A673 (cell line): ENCODE measurements at regions not wholly inside any gene's neighbourhood (a gene's known extent, or its start where the extent isn't known, plus 50 kb on each side); places are given as distances from the start of the nearest gene placed in this dataset.

Experiments used
- BruUV-seq: library from RNA; stranded (reverse); fragments of 400-500 nt; replicated peaks from 2 replicates; lab custom pipeline; 2021; lab: Mats Ljungman, UMichigan
- CTCF ChIA-PET: fragments of 300-600 bp; sonication (Branson Sonifier 250); formaldehyde crosslinking; loops from one replicate; lab custom pipeline; 2022; ENCODE audit warnings: antibody characterized with exemption; lab: Charles Lee
- POLR2A ChIA-PET: fragments of 300-600 bp; sonication (Branson Sonifier 250); formaldehyde crosslinking; loops from one replicate; lab custom pipeline; 2022; ENCODE audit warnings: antibody characterized with exemption; ENCODE audit not compliant: low non-redundant PET; lab: Charles Lee
- DNase-seq: peaks from one replicate; pipeline ENCODE4 v3.0.0-alpha.2; 2015; ENCODE audit warnings: low spot score
- H3K27ac ChIP-seq: fragments of 200-600 bp; sonication (generic); 2 replicates; pipeline ENCODE4 v1.5.1; 2016; ENCODE audit warnings: mixed run types, low read depth, mild to moderate bottlenecking, mixed read lengths, antibody characterized with exemption, low read length; ENCODE audit not compliant: poor library complexity, severe bottlenecking
- H3K27me3 ChIP-seq: fragments of 200-600 bp; sonication (generic); replicated peaks from 2 replicates; pipeline ENCODE4 v1.6.1; 2017; ENCODE audit warnings: mixed run types, low read depth, mild to moderate bottlenecking, mixed read lengths, antibody characterized with exemption, low read length; ENCODE audit not compliant: insufficient read depth, poor library complexity
- H3K36me3 ChIP-seq: fragments of 200-600 bp; sonication (generic); 2 replicates; pipeline ENCODE4 v1.6.1; 2016; ENCODE audit warnings: mixed run types, mild to moderate bottlenecking, mixed read lengths, antibody characterized with exemption, low read length; ENCODE audit not compliant: insufficient read depth, poor library complexity, severe bottlenecking
- H3K4me1 ChIP-seq: fragments of 200-600 bp; sonication (generic); 2 replicates; pipeline ENCODE4 v1.6.1; 2017; ENCODE audit warnings: mixed run types, mild to moderate bottlenecking, mixed read lengths, antibody characterized with exemption, low read length; ENCODE audit not compliant: insufficient read depth, poor library complexity, severe bottlenecking
- H3K4me3 ChIP-seq: fragments of 200-600 bp; sonication (generic); 2 replicates; pipeline ENCODE4 v1.5.1; 2016; ENCODE audit warnings: low read depth, mixed run types, mild to moderate bottlenecking, mixed read lengths, low read length; ENCODE audit not compliant: poor library complexity, severe bottlenecking
- H3K9me3 ChIP-seq: fragments of 200-600 bp; sonication (generic); 2 replicates; pipeline ENCODE4 v1.6.1; 2016; ENCODE audit warnings: mixed run types, low read depth, mild to moderate bottlenecking, mixed read lengths, antibody characterized with exemption, low read length; ENCODE audit not compliant: poor library complexity, severe bottlenecking
- CTCF ChIP-seq: fragments of 300-800, 200-600 bp; sonication (generic); conservative IDR thresholded peaks from 2 replicates; pipeline ENCODE4 v1.5.1; 2017; ENCODE audit warnings: low read depth, mild to moderate bottlenecking, antibody characterized with exemption, low read length, moderate library complexity, mixed read lengths
- EZH2 ChIP-seq: fragments of 200-600 bp; sonication (generic); IDR thresholded peaks from 2 replicates; pipeline ENCODE4 v1.6.1; 2017; ENCODE audit warnings: borderline replicate concordance, low read depth, mild to moderate bottlenecking, mixed read lengths, antibody characterized with exemption, low read length; ENCODE audit not compliant: poor library complexity, severe bottlenecking
- intact Hi-C: fragments of 100-400 bp; cut with micrococcal nuclease; formaldehyde crosslinking; loops from one replicate; pipeline ENCODE4 v1.10.0; 2022; ENCODE audit not compliant: unreplicated experiment

- H3K9me3 ChIP-seq: no peaks in the 10 kb centered on the region
- POLR2A ChIA-PET: no interaction called here
- no peak overlapping the region for H3K4me3 ChIP-seq
- CTCF ChIA-PET: no interaction called here
- DNase-seq: no peak
- intact Hi-C loops: no loop called here
- no TSS peak for BruUV-seq
- no peaks in the 10 kb centered on the region for H3K36me3 ChIP-seq
- H3K27me3 ChIP-seq: no peaks in the 10 kb centered on the region
- TF ChIP-seq EZH2 (no peak), CTCF (no peak)
- no peaks in the 10 kb centered on the region for H3K4me1 ChIP-seq
- H3K27ac ChIP-seq: no peak overlapping the region
Observed at GRCh38 chr10:6811153-6811552, 231.1 kb upstream of the PRKCQ start.

GRCh38 chr10:6803427-6803783, 223.3 kb upstream of the PRKCQ start:
- no peak overlapping the region for H3K27ac ChIP-seq
- POLR2A ChIA-PET: no interaction called here
- TF ChIP-seq CTCF (no peak), EZH2 (no peak)
- CTCF ChIA-PET: no interaction called here
- H3K4me1 ChIP-seq: no peaks in the 10 kb centered on the region
- no peak for DNase-seq
- no peaks in the 10 kb centered on the region for H3K9me3 ChIP-seq
- H3K36me3 ChIP-seq: no peaks in the 10 kb centered on the region
- intact Hi-C loops: no loop called here
- no peaks in the 10 kb centered on the region for H3K27me3 ChIP-seq
- BruUV-seq: no TSS peak
- H3K4me3 ChIP-seq: no peak overlapping the region

- Histone ChIP-seq H3K27me3 (no peaks in the 10 kb centered on the region), H3K9me3 (no peaks in the 10 kb centered on the region), H3K36me3 (no peaks in the 10 kb centered on the region), H3K4me1 (no peaks in the 10 kb centered on the region), H3K4me3 (no peak overlapping the region), H3K27ac (no peak overlapping the region)
- intact Hi-C loops: no loop called here
- DNase-seq: no peak
- no TSS peak for BruUV-seq
- ChIA-PET POLR2A (no interaction called here), CTCF (no interaction called here)
- TF ChIP-seq CTCF: no peak
- TF ChIP-seq EZH2: no peak
Observed at GRCh38 chr10:6802759-6803426, 222.8 kb upstream of the PRKCQ start.
